ENCODE measurements at regions not wholly inside any gene's neighbourhood (a gene's known extent, or its start where the extent isn't known, plus 50 kb on each side); places are given as distances from the start of the nearest gene placed in this dataset.
"Not testable (repeated sequence)": the region's sequence is repeated elsewhere in the genome, so short reads cannot be mapped to it uniquely, and the experiment has no call there.

DNA sequence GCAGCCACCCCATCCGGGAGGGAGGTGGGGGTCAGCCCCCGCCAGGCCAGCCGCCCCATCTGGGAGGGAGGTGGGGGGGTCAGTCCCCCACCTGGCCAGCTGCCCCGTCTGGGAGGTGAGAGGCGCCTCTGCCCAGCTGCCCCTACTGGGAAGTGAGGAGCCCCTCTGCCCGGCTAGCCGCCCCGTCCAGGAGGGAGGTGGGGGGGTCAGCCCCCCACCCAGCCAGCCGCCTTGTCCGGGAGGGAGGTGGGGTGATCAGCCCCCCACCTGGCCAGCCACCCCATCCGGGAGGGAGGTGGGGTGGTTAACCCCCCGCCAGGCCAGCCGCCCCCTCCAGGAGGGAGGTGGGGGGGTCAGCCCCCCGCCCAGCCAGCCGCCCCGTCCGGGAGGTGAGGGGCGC lies 852.4 kb upstream of the DEFB115 start:
- H3K4me1 Mint-ChIP-seq, H3K27ac Mint-ChIP-seq, DNase-seq, ATAC-seq, H3K4me3 Mint-ChIP-seq, H3K27me3 Mint-ChIP-seq: not testable (repeated sequence)
- H3K9me3 Mint-ChIP-seq = peaks cover 20 to 24% of the 10 kb centered on the region in 2 donors

- H3K27me3 Mint-ChIP-seq, DNase-seq, H3K4me1 Mint-ChIP-seq, ATAC-seq, H3K27ac Mint-ChIP-seq, H3K4me3 Mint-ChIP-seq: not testable (repeated sequence)
- peaks cover 20 to 24% of the 10 kb centered on the region in 2 donors for H3K9me3 Mint-ChIP-seq
These were observed 851.9 kb upstream of the DEFB115 start for GRCh38 chr20:30405585-30405984.

DNA sequence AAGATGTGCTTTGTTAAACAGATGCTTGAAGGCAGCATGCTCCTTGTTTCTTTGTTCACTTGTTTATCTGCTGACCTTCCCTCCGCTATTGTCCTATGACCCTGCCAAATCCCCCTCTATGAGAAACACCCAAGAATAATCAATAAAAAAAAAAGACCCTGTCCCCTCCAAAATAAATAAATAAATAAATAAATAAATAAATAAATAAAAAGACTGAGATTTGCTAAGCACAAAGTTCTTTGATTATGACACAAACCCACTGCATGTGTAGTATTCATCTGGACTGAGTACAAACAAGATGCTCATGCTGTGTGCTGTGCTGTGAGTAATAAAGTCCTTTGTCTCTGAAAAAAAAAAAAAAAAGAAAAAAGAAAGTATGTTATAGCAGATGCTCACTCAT lies 851.1 kb upstream of the DEFB115 start:
- peaks cover 14 to 25% of the 10 kb centered on the region in 2 donors for H3K9me3 Mint-ChIP-seq
- not testable (repeated sequence) for ATAC-seq, H3K4me1 Mint-ChIP-seq, H3K4me3 Mint-ChIP-seq, H3K27ac Mint-ChIP-seq, H3K27me3 Mint-ChIP-seq, DNase-seq

DNA sequence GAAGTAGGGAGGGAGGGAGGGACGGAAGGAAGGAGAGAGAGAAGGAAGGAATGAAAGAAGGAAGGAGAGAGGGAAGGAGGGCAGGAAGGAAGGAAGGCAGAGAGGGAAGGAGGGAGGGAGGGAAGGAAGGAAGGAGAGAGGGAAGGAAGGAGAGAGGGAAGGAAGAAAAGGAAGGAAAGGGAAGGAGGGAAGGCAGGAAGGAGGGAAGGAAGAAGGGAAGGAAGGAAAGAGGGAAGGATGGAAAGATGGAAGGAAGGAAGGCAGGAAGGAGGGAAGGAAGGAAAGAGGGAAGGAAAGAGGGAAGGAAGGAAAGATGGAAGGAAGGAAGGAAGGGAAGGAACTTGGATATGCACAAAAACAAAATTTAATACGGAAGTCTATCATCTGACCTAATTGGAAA lies 844.5 kb upstream of the DEFB115 start:
- H3K9me3 Mint-ChIP-seq = peaks cover 34 to 59% of the 10 kb centered on the region in 2 donors
- no peak overlapping the region for H3K27ac Mint-ChIP-seq
- H3K4me3 Mint-ChIP-seq = no peak overlapping the region
- ATAC-seq (no peak), DNase-seq (no peak)
- no peaks in the 10 kb centered on the region for H3K4me1 Mint-ChIP-seq
- no peaks in the 10 kb centered on the region for H3K27me3 Mint-ChIP-seq

- ATAC-seq, DNase-seq, H3K4me3 Mint-ChIP-seq, H3K27me3 Mint-ChIP-seq, H3K4me1 Mint-ChIP-seq, H3K27ac Mint-ChIP-seq: not testable (repeated sequence)
- H3K9me3 Mint-ChIP-seq = peaks cover 21 to 38% of the 10 kb centered on the region in 2 donors
These were observed 840.1 kb upstream of the DEFB115 start for GRCh38 chr20:30417387-30417786.

- H3K4me1 Mint-ChIP-seq, H3K4me3 Mint-ChIP-seq, H3K27ac Mint-ChIP-seq, H3K27me3 Mint-ChIP-seq, ATAC-seq, DNase-seq: not testable (repeated sequence)
- H3K9me3 Mint-ChIP-seq = peaks cover 17 to 31% of the 10 kb centered on the region in 2 donors
These were observed 839.1 kb upstream of the DEFB115 start for GRCh38 chr20:30418378-30418777.

- no peaks in the 10 kb centered on the region for H3K27me3 Mint-ChIP-seq
- no peak for ATAC-seq
- H3K27ac Mint-ChIP-seq = no peak overlapping the region
- H3K4me1 Mint-ChIP-seq = no peaks in the 10 kb centered on the region
- peaks cover 17 to 31% of the 10 kb centered on the region in 2 donors for H3K9me3 Mint-ChIP-seq
- no peak overlapping the region for H3K4me3 Mint-ChIP-seq
- no peak for DNase-seq
These were observed 838.0 kb upstream of the DEFB115 start for GRCh38 chr20:30419466-30419865.

GRCh38 chr20:30419871-30420420 lies 837.5 kb upstream of the DEFB115 start:
- not testable (repeated sequence) for ATAC-seq, H3K27me3 Mint-ChIP-seq, H3K27ac Mint-ChIP-seq, H3K4me3 Mint-ChIP-seq, DNase-seq, H3K4me1 Mint-ChIP-seq
- peaks cover 17 to 28% of the 10 kb centered on the region in 2 donors for H3K9me3 Mint-ChIP-seq

Data from stimulated activated naive CD8-positive, alpha-beta T cell treated with anti-CD3 and anti-CD28 coated beads, Interleukin-15, amount 100 ng/mL, for 72 hours (primary cell).